ENCODE measurements at regions not wholly inside any gene's neighbourhood (a gene's known extent, or its start where the extent isn't known, plus 50 kb on each side); places are given as distances from the start of the nearest gene placed in this dataset.
"Not testable (repeated sequence)": the region's sequence is repeated elsewhere in the genome, so short reads cannot be mapped to it uniquely, and the experiment has no call there.

- TF ChIP-seq SP2 (IDR thresholded peaks at IDR 0.05; ENCODE audit: low read length): no peak
Measured at GRCh38 chr5:156223547-156223946, 103.4 kb upstream of the SGCD start (continued).

- H4K20me1 ChIP-seq (replicated peaks in 1 of 2; ENCODE audit: control insufficient read depth in 1 of 2, insufficient read depth in 2 of 2, low read length in 2 of 2); H3K9ac ChIP-seq (replicated peaks in 1 of 4; ENCODE audit: extremely low read depth in 1 of 4, low read depth in 3 of 4, low read length in 3 of 4); H3K9me3 ChIP-seq (ENCODE audit: insufficient read depth in 2 of 2, low read depth in 1 of 2, low read length in 1 of 2); H3K4ac ChIP-seq (replicated peaks; ENCODE audit: insufficient read length, low read depth, low read length); H4K8ac ChIP-seq (ENCODE audit: extremely low read depth, insufficient read depth, low read length); H2BK15ac ChIP-seq (ENCODE audit: low read length); H3K4me3 ChIP-seq (ENCODE audit: extremely low read depth in 1 of 4, insufficient read depth in 2 of 4, low read depth in 3 of 4, low read length in 4 of 4); CTCF ChIA-PET (ENCODE audit: partially characterized antibody); H2BK5ac ChIP-seq (ENCODE audit: low read depth, low read length); H2BK12ac ChIP-seq (ENCODE audit: low read depth, low read length); H2BK20ac ChIP-seq (ENCODE audit: low read length); H3K23ac ChIP-seq (ENCODE audit: insufficient read length); H3K18ac ChIP-seq (ENCODE audit: extremely low read depth, low read length); H3K79me1 ChIP-seq (ENCODE audit: low read depth, low read length); H3K23me2 ChIP-seq (ENCODE audit: low read depth, low read length); H4K5ac ChIP-seq (ENCODE audit: insufficient read length, low read depth, low read length); H3K79me2 ChIP-seq (ENCODE audit: control insufficient read depth in 1 of 2, insufficient read depth in 2 of 2, low read length in 2 of 2); H2AK5ac ChIP-seq (ENCODE audit: low read depth, low read length); H3K27ac ChIP-seq (ENCODE audit: low read depth, low read length); FAIRE-seq; H2AFZ ChIP-seq (ENCODE audit: low read length); H4K91ac ChIP-seq (replicated peaks; ENCODE audit: insufficient read length, low read length); H3K56ac ChIP-seq (replicated peaks; ENCODE audit: insufficient read length, low read depth, low read length); H3K27me3 ChIP-seq (replicated peaks in 1 of 4; ENCODE audit: control insufficient read depth in 3 of 4, extremely low read depth in 1 of 4, insufficient read depth in 3 of 4, low read length in 3 of 4); H3K4me1 ChIP-seq (replicated peaks in 1 of 4; ENCODE audit: control insufficient read depth in 3 of 4, insufficient read depth in 4 of 4, low read length in 3 of 4); H3K14ac ChIP-seq (ENCODE audit: insufficient read length); DNase-seq (ENCODE audit: low read depth in 1 of 2, low spot score in 2 of 2); H2BK120ac ChIP-seq (replicated peaks; ENCODE audit: low read depth, low read length); POLR2A ChIA-PET (ENCODE audit: partially characterized antibody); H3K4me2 ChIP-seq (ENCODE audit: insufficient read depth in 1 of 2, low read depth in 2 of 2, low read length in 2 of 2); H3K36me3 ChIP-seq (ENCODE audit: control insufficient read depth in 2 of 4, insufficient read depth in 4 of 4, low read length in 3 of 4): not testable (repeated sequence)
- 100% methylated on average over 1 of the region's 1 CpG; no CpG with 5 or more reads in 1 of the 2 experiments for WGBS, 2 experiments (ENCODE audit: extremely low coverage in 1 of 2, insufficient coverage in 1 of 2, insufficient read length in 1 of 2, insufficient replicate concordance in 2 of 2, low coverage in 1 of 2, low lambda C conversion rate in 2 of 2, missing lambda C conversion rate in 1 of 2)
Measured at GRCh38 chr5:156226485-156226884, 100.5 kb upstream of the SGCD start.

Measured in H1 (cell line).